MM.1S (cell line): ENCODE measurements at regions not wholly inside any gene's neighbourhood (a gene's known extent, or its start where the extent isn't known, plus 50 kb on each side); places are given as distances from the start of the nearest gene placed in this dataset.

Experiments used
- DNase-seq: peaks from one replicate; pipeline ENCODE4 v3.0.0-alpha.2; 2015
- H2AFZ ChIP-seq: fragments of 300-600 bp; sonication (generic); 2 replicates; pipeline ENCODE4 v1.6.0; 2016; ENCODE audit warnings: antibody characterized with exemption, low read length
- H3F3A ChIP-seq: fragments of 300-600 bp; sonication (generic); 2 replicates; pipeline ENCODE4 v1.6.1; 2016; ENCODE audit warnings: mild to moderate bottlenecking, antibody characterized with exemption, low read length, moderate library complexity, mixed read lengths; ENCODE audit not compliant: insufficient read depth
- H3K27ac ChIP-seq: fragments of 300-600 bp; sonication (generic); 2 replicates; pipeline ENCODE4 v1.5.1; 2016; ENCODE audit warnings: mild to moderate bottlenecking, low read length
- H3K27me3 ChIP-seq: fragments of 300-600 bp; sonication (generic); replicated peaks from 2 replicates; pipeline ENCODE4 v1.6.0; 2016; ENCODE audit warnings: low read length; ENCODE audit not compliant: insufficient read depth
- H3K36me3 ChIP-seq: fragments of 300-600 bp; sonication (generic); replicated peaks from 2 replicates; pipeline ENCODE4 v1.6.1; 2016; ENCODE audit warnings: mild to moderate bottlenecking, low read length, mixed read lengths; ENCODE audit not compliant: insufficient read depth
- H3K4me1 ChIP-seq: fragments of 300-600 bp; sonication (generic); 2 replicates; pipeline ENCODE4 v1.6.1; 2016; ENCODE audit warnings: low read length, mixed read lengths
- H3K4me2 ChIP-seq: fragments of 300-600 bp; sonication (generic); 2 replicates; pipeline ENCODE4 v1.6.0; 2016; ENCODE audit warnings: low read depth, low read length
- H3K4me3 ChIP-seq: fragments of 300-600 bp; sonication (generic); 2 replicates; pipeline ENCODE4 v1.5.1; 2016; ENCODE audit warnings: low read length, mixed read lengths
- H3K79me2 ChIP-seq: fragments of 300-600 bp; sonication (generic); 2 replicates; pipeline ENCODE4 v1.6.1; 2016; ENCODE audit warnings: mixed run types, low read length, mixed read lengths
- H3K9ac ChIP-seq: fragments of 300-600 bp; sonication (generic); 2 replicates; pipeline ENCODE4 v1.6.1; 2016; ENCODE audit warnings: low read length, mixed read lengths
- H3K9me2 ChIP-seq: fragments of 300-600 bp; sonication (generic); replicated peaks from 2 replicates; pipeline ENCODE4 v1.6.1; 2016; ENCODE audit warnings: mild to moderate bottlenecking, low read length, mixed read lengths; ENCODE audit not compliant: insufficient read depth
- H3K9me3 ChIP-seq: fragments of 300-600 bp; sonication (generic); replicated peaks from 2 replicates; pipeline ENCODE4 v1.6.1; 2016; ENCODE audit warnings: mild to moderate bottlenecking, low read length, mixed read lengths; ENCODE audit not compliant: insufficient read depth
- H4K20me1 ChIP-seq: fragments of 300-600 bp; sonication (generic); 2 replicates; pipeline ENCODE4 v1.6.1; 2016; ENCODE audit warnings: mild to moderate bottlenecking, low read length, moderate library complexity, mixed read lengths; ENCODE audit not compliant: insufficient read depth
- CTCF ChIP-seq: fragments of 300-600 bp; sonication (generic); IDR thresholded peaks from 2 replicates; pipeline ENCODE4 v1.5.1; 2016; ENCODE audit warnings: antibody characterized with exemption, low read length, mixed read lengths
- EZH2 ChIP-seq: fragments of 300-600 bp; sonication (generic); optimal IDR thresholded peaks from 2 replicates; pipeline ENCODE3; 2017; ENCODE audit warnings: low read depth, mild to moderate bottlenecking, antibody characterized with exemption, low read length, mixed read lengths
- EZH2phosphoT487 ChIP-seq: fragments of 300-600 bp; sonication (generic); IDR thresholded peaks from 2 replicates; pipeline ENCODE4 v1.6.1; 2018; ENCODE audit warnings: antibody characterized with exemption, low read length

- Histone ChIP-seq H3K9ac (no peak overlapping the region), H3K9me2 (no peaks in the 10 kb centered on the region), H3K36me3 (no peaks in the 10 kb centered on the region), H4K20me1 (no peaks in the 10 kb centered on the region), H3K79me2 (no peaks in the 10 kb centered on the region), H2AFZ (no peak overlapping the region), H3K27me3 (no peaks in the 10 kb centered on the region), H3F3A (no peaks in the 10 kb centered on the region), H3K27ac (no peak overlapping the region), H3K4me3 (no peak overlapping the region), H3K4me2 (no peak overlapping the region), H3K9me3 (no peaks in the 10 kb centered on the region), H3K4me1 (no peaks in the 10 kb centered on the region)
- TF ChIP-seq CTCF = no peak
- DNase-seq = no peak
Observed at GRCh38 chr14:36020120-36021029, 156.1 kb downstream of the PTCSC3 start.

DNA sequence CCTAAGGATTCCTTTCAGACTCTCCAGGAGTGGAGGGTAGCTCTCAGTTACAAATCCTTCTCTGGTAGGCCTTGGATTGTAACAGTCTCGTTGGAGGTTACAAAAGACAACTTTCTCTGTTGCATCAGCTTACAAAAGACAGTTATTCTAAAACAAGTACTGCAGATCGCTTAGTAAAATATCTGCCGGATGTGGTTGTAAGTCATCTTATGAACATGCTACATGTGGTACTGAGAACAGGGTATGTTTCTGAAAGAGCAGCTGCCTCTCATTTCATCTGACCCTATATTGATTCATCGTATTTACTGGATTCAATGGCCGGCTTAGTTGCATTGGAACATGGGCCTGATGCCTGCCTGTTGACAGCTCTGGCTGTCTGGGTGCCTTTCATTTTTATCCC lies 157.4 kb downstream of the PTCSC3 start:
- H3K9me3 ChIP-seq = no peaks in the 10 kb centered on the region
- no peaks in the 10 kb centered on the region for H3K27me3 ChIP-seq
- no peak overlapping the region for H3K27ac ChIP-seq
- no peaks in the 10 kb centered on the region for H3K36me3 ChIP-seq
- TF ChIP-seq CTCF = no peak
- TF ChIP-seq EZH2 = no peak
- no peak for TF ChIP-seq EZH2phosphoT487
- no peaks in the 10 kb centered on the region for H4K20me1 ChIP-seq
- H3K4me3 ChIP-seq = no peak overlapping the region
- H3K79me2 ChIP-seq = no peaks in the 10 kb centered on the region
- no peak overlapping the region for H3K9ac ChIP-seq
- H3K9me2 ChIP-seq = no peaks in the 10 kb centered on the region
- H3K4me1 ChIP-seq = no peaks in the 10 kb centered on the region
- no peaks in the 10 kb centered on the region for H3F3A ChIP-seq
- no peak overlapping the region for H2AFZ ChIP-seq
- H3K4me2 ChIP-seq = no peak overlapping the region
- DNase-seq = no peak

- Histone ChIP-seq H3K79me2 (no peaks in the 10 kb centered on the region), H3K4me1 (no peaks in the 10 kb centered on the region), H3K9me3 (no peaks in the 10 kb centered on the region), H3K9me2 (no peaks in the 10 kb centered on the region), H3K4me3 (no peak overlapping the region), H3K27ac (no peak overlapping the region), H3K27me3 (no peaks in the 10 kb centered on the region), H3K4me2 (no peak overlapping the region), H3F3A (no peaks in the 10 kb centered on the region), H3K9ac (no peak overlapping the region), H2AFZ (no peak overlapping the region), H4K20me1 (no peaks in the 10 kb centered on the region), H3K36me3 (no peaks in the 10 kb centered on the region)
- TF ChIP-seq CTCF (no peak), EZH2phosphoT487 (no peak), EZH2 (no peak)
- DNase-seq = no peak
Observed at GRCh38 chr14:36014236-36014635, 162.3 kb downstream of the PTCSC3 start.
